GM21825 (cell line): ENCODE measurements at regions not wholly inside any gene's neighbourhood (a gene's known extent, or its start where the extent isn't known, plus 50 kb on each side); places are given as distances from the start of the nearest gene placed in this dataset.
"Not testable (repeated sequence)": the region's sequence is repeated elsewhere in the genome, so short reads cannot be mapped to it uniquely, and the experiment has no call there.

Experiments used
- ATAC-seq: cut with Tn5 transposase; IDR thresholded peaks from one replicate; pipeline ENCODE4 v1.9.1; 2021; ENCODE audit warnings: mild to moderate bottlenecking, moderate library complexity; ENCODE audit not compliant: unreplicated experiment

DNA sequence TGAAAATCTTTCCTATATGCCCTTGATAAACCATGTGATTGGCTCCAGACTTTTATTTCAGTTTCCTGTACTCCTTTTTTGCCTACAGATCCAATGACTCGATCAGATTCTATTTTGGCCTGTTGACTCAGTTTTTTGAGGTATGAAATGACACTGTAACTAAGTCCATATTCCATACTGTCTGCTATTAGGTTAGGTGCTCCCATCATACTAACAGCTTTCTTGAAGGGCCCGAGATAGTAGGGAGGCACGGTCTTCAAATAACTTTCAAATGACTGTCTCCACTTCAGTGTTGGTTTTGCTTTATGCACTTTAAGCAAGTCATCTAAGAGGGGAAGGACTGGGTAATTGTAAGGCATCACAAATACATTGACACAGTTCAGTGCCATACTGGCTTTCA, 295.4 kb upstream of the DAB2 start:
- no peak for ATAC-seq

DNA sequence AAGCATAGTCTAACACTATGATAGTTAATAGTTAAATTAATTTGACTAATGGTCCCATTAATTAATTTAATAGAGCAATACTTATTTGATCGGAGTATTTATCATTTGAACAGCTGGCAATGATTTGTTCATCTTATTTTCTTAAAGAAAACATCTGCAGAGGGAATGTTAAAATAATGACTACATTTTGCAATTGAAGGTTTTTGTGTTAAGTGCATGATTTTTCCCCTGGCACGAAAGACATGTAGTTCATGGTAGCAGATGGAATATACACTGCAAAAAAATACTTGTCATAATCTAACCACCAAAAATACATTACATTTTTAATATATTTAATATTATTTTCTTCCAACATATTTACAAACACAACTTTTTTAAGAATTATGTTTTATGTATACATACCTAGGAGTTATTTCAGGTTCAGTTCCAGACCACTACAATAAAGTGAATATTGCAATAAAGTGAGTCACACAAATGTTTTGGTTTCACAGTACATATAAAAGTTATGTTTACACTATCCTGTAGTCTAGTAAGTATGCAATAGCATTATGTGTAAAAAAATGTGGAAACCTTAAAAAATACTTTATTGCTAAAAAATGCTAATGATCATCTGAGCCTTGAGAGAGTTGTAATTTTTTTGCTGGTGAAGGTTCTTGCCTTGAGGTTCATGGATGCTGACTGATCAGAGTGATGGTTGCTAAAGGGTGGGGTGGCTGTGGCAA, 292.6 kb upstream of the DAB2 start:
- no peak for ATAC-seq

DNA sequence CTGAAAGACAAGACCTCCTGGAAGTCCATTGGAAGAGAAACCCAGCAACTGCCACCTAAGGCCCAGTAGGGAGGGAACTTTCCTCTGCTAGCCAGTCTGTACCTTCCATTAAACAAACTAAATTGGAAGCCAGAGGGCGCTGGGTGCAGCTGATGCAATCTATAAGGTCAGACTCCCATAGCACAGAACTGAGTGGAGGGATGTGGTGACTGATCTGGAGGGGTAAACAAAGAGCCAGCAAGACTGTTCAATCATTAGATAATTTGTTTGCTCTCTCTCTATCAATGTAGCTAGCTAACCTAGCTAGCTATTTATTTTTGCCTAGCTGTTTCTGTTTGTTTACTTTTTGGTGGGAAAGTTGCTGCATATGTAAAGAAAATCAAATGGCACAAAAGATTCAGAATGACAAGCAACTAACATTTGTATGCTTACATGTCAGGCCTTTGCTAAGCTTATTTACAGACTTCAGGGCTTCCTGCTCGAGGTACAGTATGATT, 291.8 kb upstream of the DAB2 start:
- ATAC-seq: no peak

DNA sequence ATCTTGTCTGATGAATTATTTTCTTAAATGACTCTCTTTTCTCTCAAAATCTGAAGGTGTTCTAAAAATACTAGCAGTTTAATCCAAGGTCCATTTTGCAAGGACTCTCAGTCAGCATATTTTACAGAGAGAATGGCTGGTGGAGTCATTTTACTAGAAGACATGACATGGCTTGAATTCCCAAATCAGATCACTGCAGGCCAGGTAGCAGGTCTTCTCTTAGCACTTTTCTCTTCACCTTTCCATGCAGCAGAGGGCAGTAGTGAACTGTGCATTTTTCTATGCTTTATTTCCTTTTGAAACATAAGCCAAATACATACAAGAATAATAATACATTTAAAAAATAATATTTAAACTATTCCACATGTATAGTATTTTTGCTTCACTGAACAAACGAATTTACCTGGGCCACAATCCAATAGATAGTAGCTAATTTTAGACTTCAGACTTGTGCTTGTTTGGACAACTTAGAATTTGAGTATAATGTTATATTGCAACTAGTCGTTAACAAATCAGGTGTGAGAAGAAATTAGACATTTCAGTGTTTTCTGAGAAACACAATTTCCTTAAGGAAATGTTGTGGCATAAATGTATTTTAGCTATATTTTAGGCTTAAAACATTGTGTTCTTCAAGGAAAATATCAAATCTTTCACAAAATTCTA, 289.4 kb upstream of the DAB2 start:
- no peak for ATAC-seq

- no peak for ATAC-seq
These were observed 288.6 kb upstream of the DAB2 start for GRCh38 chr5:39713250-39713916.

GRCh38 chr5:39712316-39713249, 287.8 kb upstream of the DAB2 start:
- ATAC-seq: no peak

DNA sequence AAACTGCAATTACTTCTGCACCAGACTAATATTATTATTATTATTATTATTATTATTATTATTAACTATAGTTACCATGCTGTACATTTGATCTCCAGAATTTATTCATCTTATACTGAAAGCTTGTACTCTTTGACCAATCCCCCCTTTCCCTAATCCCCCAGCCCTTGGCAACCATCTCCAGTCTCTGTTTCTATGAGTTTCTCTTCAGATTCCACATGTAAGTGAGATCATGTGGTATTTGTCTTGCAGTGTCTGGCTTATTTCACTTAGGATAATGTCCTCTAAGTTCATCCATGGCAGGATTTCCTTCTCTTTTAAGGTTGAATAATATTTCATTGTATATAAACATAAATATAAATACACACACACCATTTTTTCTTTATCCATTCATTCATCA, 287.0 kb upstream of the DAB2 start:
- no peak for ATAC-seq

GRCh38 chr5:39709032-39709431, 284.3 kb upstream of the DAB2 start:
- no peak for ATAC-seq

DNA sequence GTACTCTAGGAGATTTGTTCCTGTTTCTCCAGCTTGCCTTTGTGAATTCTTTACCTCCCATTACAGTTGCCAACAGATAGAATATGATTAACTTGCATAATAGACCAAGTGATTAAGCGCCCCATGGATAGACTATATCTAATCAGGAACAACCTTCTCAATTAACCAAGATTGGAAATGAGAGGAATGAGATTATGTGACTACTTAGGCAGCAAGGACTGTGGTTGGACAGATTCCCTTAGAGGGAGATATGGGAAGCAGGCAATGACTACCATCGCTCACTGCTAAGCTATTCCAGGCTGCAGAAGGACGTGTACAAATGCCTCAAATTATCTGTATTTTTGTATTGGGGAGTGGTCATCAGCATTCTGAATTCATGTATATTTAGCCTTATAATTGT, 278.1 kb upstream of the DAB2 start:
- ATAC-seq: no peak

GRCh38 chr5:39700523-39700922, 275.7 kb upstream of the DAB2 start:
- ATAC-seq: no peak

DNA sequence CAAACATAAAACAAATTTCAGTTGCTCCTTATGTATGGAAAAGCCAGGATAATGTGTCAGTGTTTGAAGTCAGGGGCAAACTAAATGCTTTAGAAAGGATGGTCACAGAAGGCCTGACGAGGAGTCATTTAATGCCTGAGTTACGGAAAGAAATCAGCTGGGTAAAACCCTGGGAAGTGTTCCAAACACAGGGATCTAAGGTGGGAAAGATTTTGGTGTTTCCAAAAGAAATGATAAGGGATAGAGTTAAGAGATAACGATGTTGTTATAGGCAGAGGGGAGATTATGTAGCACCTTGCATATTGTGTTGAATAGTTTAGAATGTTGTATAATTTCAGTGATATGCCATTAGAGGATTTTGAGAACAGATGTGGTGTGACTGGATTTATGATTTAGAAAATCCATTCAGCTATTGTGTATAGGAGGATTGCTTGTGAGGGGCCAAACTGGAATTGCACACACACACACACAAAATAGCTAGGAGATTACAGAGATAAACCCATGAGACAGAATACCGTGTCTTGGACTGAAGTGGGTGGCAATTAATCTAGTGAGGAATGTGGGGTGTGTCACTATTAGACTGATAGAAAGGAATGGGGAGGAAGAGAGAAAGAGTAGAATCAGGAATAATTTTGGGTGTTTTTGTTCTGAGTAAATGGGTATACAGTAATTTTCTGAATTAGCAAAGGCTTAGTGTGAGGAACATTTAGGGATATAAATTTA, 274.2 kb upstream of the DAB2 start:
- ATAC-seq: no peak

- ATAC-seq: no peak
These were observed 273.1 kb upstream of the DAB2 start for GRCh38 chr5:39697881-39698280.

- no peak for ATAC-seq
These were observed 272.1 kb upstream of the DAB2 start for GRCh38 chr5:39696672-39697398.

DNA sequence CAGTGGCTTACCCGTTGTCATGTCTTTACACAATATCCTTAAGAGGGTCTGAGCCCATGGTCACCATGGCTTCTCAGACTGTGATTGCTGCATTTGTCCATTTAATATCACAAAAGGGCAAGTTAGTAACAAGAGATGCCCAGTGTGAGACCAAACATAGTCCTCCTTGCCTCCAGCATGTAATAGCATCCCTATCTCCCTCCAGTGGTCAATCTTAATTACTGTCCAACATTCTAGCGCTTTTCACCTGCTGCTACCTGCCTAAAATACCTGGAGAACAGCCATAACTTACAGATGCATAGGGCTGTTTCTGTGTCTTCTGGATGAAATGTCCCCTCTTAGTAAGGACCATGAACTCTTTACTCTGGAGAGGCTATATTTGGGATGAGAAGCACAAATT, 267.2 kb upstream of the DAB2 start:
- no peak for ATAC-seq

DNA sequence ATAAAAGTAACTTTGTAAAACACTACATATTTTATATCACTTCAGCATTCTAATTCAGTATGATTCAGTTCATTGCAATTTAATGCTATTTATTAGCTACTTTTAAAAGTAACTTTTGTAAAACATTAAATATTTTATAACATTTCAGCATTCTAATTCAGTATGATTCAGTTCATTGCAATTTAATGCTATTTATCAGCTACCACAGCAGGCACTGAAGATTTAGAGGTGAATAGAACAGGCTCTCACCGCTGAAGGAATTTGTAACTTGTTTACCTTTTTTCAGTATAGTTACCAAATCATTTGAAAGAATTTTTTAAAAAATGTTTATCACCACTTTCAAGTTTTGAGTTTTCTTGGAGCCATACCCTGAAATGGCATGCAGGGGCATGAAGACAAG, 266.4 kb upstream of the DAB2 start:
- ATAC-seq: no peak

DNA sequence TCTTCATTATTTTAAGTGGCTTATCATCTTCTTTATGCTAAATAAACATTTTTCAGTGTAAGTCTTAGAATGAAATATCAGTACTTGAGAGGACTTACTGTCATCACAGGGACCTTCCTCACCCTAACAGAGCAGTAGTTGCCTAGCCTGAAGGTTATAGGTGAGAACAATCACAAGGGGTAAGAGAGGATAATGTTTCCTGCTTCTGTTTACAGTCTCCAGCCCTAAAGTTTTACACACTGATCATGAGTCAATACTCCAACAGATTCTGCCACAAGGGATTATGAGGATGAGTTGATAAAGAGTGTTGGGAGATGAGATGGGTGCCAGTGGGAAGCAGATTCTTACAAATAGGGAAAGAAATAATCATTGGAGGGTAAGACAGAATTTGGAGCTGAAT, 265.1 kb upstream of the DAB2 start:
- no peak for ATAC-seq

DNA sequence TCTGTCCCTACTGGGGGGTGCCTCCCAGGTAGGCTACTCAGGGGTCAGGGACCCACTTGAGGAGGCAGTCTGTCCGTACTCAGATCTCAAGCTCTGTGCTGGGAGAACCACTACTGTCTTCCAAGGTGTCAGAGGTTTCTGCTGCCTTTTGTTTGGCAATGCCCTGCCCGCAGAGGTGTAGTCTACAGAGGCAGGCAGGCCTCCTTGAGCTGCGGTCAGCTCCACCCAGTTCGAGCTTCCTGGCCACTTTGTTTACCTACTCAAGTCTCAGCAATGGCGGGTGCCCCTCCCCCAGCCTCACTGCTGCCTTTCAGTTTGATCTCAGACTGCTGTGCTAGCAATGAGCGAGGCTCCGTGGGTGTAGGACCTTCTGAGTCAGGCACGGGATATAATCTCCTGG, 263.1 kb upstream of the DAB2 start:
- not testable (repeated sequence) for ATAC-seq

DNA sequence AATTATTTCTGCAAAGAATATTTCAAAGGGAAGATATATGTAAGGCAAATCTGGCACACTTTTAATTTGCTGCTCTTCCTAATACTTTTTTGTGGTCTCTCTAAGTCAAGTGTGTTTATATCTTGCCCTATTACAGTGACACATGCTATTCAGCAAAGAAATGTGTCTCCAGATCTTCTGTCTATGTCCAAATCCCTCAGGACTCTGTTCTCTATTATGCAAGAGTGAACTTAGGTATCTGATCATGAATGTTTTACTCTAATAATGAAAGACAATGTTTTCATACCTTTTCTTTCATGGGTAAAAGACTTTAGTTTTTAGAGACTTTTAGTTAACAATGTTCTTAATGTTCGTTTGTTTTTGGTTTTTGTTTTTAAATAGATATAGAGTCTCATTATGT, 255.4 kb upstream of the DAB2 start:
- ATAC-seq: no peak

- no peak for ATAC-seq
These were observed 253.8 kb upstream of the DAB2 start for GRCh38 chr5:39678534-39678933.

GRCh38 chr5:39675676-39676075, 250.9 kb upstream of the DAB2 start:
- ATAC-seq: no peak
